ENCODE measurements at regions not wholly inside any gene's neighbourhood (a gene's known extent, or its start where the extent isn't known, plus 50 kb on each side); places are given as distances from the start of the nearest gene placed in this dataset.

DNA sequence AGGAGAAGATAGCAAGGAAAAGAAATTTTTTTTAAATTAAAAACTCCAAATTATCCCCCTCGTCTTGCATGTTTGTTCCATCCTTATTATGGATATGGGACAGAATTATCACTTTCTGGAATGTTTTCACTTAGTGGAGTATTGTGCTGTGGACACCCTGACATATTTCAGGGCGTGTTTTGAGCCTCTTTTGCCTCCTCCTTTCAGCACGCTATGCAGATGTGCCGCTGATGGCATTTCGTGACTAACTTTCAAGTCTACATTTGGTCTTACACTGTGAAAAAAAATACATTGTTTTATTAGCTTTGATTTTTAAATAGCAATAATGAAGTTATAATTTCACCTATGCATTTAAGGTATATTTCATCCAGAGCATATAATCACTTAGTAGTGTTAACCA lies 738.7 kb downstream of the LTN1 start:
- Histone ChIP-seq H2AFZ (ENCODE audit: insufficient read depth, low read depth, low read length, poor library complexity, severe bottlenecking) (no peak overlapping the region), H3K4me3 (replicated peaks in 1 of 3; ENCODE audit: low read depth in 2 of 3, low read length in 3 of 3) (no peak overlapping the region), H3K36me3 (replicated peaks in 1 of 2; ENCODE audit: control insufficient read depth in 1 of 2, insufficient read depth in 2 of 2, low read length in 2 of 2) (no peaks in the 10 kb centered on the region), H3K4me2 (replicated peaks; ENCODE audit: extremely low read depth, low read length, poor library complexity, severe bottlenecking) (no peak overlapping the region), H4K20me1 (ENCODE audit: insufficient read depth, low read length) (no peaks in the 10 kb centered on the region), H3K79me2 (ENCODE audit: insufficient read depth, low read length) (no peaks in the 10 kb centered on the region), H3K27me3 (ENCODE audit: control insufficient read depth in 2 of 2, insufficient read depth in 2 of 2, low read length in 2 of 2) (no peaks in the 10 kb centered on the region), H3K9ac (ENCODE audit: insufficient read depth, low read length, poor library complexity, severe bottlenecking) (no peak overlapping the region), H3K9me3 (replicated peaks in 1 of 2; ENCODE audit: control insufficient read depth in 1 of 2, insufficient read depth in 1 of 2, low read length in 2 of 2) (no peaks in the 10 kb centered on the region), H3K27ac (ENCODE audit: low read depth in 1 of 2, low read length in 2 of 2) (no peak overlapping the region), H3K4me1 (ENCODE audit: control insufficient read depth in 1 of 2, insufficient read depth in 2 of 2, low read length in 2 of 2) (peaks cover 0 to 6% of the 10 kb centered on the region in 2 donors)
- Mint-ChIP-seq H3K4me3 (no peak overlapping the region), H3K27ac (no peak overlapping the region), H3K9me3 (peaks cover 0 to 4% (median 2%) of the 10 kb centered on the region in 7 donors), H3K27me3 (ENCODE audit: low read depth in 3 of 3) (peaks cover 0 to under 1% (median 0%) of the 10 kb centered on the region in 3 donors), H3K36me3 (no peaks in the 10 kb centered on the region), H3K4me1 (peaks cover 4% of the 10 kb centered on the region)
- no CpG with 5 or more reads among the region's 5 CpGs for WGBS (ENCODE audit: insufficient coverage)
- TF ChIP-seq, protein P1, sequence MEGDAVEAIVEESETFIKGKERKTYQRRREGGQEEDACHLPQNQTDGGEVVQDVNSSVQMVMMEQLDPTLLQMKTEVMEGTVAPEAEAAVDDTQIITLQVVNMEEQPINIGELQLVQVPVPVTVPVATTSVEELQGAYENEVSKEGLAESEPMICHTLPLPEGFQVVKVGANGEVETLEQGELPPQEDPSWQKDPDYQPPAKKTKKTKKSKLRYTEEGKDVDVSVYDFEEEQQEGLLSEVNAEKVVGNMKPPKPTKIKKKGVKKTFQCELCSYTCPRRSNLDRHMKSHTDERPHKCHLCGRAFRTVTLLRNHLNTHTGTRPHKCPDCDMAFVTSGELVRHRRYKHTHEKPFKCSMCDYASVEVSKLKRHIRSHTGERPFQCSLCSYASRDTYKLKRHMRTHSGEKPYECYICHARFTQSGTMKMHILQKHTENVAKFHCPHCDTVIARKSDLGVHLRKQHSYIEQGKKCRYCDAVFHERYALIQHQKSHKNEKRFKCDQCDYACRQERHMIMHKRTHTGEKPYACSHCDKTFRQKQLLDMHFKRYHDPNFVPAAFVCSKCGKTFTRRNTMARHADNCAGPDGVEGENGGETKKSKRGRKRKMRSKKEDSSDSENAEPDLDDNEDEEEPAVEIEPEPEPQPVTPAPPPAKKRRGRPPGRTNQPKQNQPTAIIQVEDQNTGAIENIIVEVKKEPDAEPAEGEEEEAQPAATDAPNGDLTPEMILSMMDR (IDR thresholded peaks at IDR 0.05) = no peak
- intact Hi-C loops (cut with micrococcal nuclease) = no loop called here
- DNase-seq = no peak

DNA sequence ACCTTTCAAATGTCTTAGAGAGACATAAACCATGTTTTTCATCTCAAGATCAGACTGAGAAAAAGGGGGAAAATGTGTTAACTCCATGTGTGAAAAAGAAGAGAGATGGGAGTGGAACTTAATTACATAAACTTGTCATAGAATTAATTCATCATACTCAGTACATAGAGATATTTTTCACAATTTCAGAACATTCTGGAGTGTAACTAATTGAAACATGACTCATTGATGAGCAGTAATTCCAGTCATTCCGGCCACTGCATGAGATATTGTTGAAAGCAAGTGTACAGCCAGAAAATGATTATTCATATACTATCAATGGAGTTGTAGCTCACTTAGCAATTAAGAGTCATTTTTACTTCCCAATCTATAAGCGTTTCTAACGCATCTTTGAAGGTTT lies 739.3 kb downstream of the LTN1 start:
- Mint-ChIP-seq H3K27me3 (ENCODE audit: low read depth in 3 of 3) (no peaks in the 10 kb centered on the region), H3K4me3 (no peak overlapping the region), H3K9me3 (peaks cover 0 to 2% (median 1%) of the 10 kb centered on the region in 7 donors), H3K4me1 (peaks cover 4% of the 10 kb centered on the region), H3K27ac (no peak overlapping the region), H3K36me3 (no peaks in the 10 kb centered on the region)
- H3K9ac ChIP-seq (ENCODE audit: insufficient read depth, low read length, poor library complexity, severe bottlenecking) = no peak overlapping the region
- H2AFZ ChIP-seq (ENCODE audit: insufficient read depth, low read depth, low read length, poor library complexity, severe bottlenecking) = no peak overlapping the region
- no peaks in the 10 kb centered on the region for H4K20me1 ChIP-seq (ENCODE audit: insufficient read depth, low read length)
- WGBS (ENCODE audit: insufficient coverage) = no CpG with 5 or more reads among the region's 3 CpGs
- peaks cover 0 to 4% of the 10 kb centered on the region in 2 donors for H3K4me1 ChIP-seq (ENCODE audit: control insufficient read depth in 1 of 2, insufficient read depth in 2 of 2, low read length in 2 of 2)
- H3K27ac ChIP-seq (ENCODE audit: low read depth in 1 of 2, low read length in 2 of 2) = no peak overlapping the region
- TF ChIP-seq, protein P1 (IDR thresholded peaks at IDR 0.05) = no peak
- no peak for DNase-seq
- intact Hi-C loops (cut with micrococcal nuclease) = no loop called here
- H3K36me3 ChIP-seq (replicated peaks in 1 of 2; ENCODE audit: control insufficient read depth in 1 of 2, insufficient read depth in 2 of 2, low read length in 2 of 2) = no peaks in the 10 kb centered on the region
- H3K4me3 ChIP-seq (replicated peaks in 1 of 3; ENCODE audit: low read depth in 2 of 3, low read length in 3 of 3) = no peak overlapping the region
- H3K4me2 ChIP-seq (replicated peaks; ENCODE audit: extremely low read depth, low read length, poor library complexity, severe bottlenecking) = no peak overlapping the region
- no peaks in the 10 kb centered on the region for H3K27me3 ChIP-seq (ENCODE audit: control insufficient read depth in 2 of 2, insufficient read depth in 2 of 2, low read length in 2 of 2)
- H3K79me2 ChIP-seq (ENCODE audit: insufficient read depth, low read length) = no peaks in the 10 kb centered on the region
- no peaks in the 10 kb centered on the region for H3K9me3 ChIP-seq (replicated peaks in 1 of 2; ENCODE audit: control insufficient read depth in 1 of 2, insufficient read depth in 1 of 2, low read length in 2 of 2)
